DND-41 (cell line): ENCODE measurements at regions not wholly inside any gene's neighbourhood (a gene's known extent, or its start where the extent isn't known, plus 50 kb on each side); places are given as distances from the start of the nearest gene placed in this dataset.

Experiments used
- ATAC-seq: fragments of 200-7000 bp; cut with Tn5 transposase; 3 replicates; pipeline ENCODE4 v1.9.1; 2021; ENCODE audit warnings: low read depth; ENCODE audit not compliant: insufficient read depth
- DNase-seq: peaks from one replicate; pipeline ENCODE4 v3.0.0-alpha.2; 2020
- H2AFZ ChIP-seq: 2 replicates; pipeline ENCODE4 v1.6.0; 2012; ENCODE audit warnings: low read depth, low read length
- H3K27ac ChIP-seq: 2 replicates; pipeline ENCODE4 v1.5.1; 2012; ENCODE audit warnings: low read length, inconsistent platforms
- H3K27me3 ChIP-seq: fragments of 200-600 bp; sonication (generic); 2 replicates; pipeline ENCODE4 v1.6.0; 2012; ENCODE audit warnings: low read length, mild to moderate bottlenecking, inconsistent platforms; ENCODE audit not compliant: insufficient read depth, poor library complexity
- H3K36me3 ChIP-seq: 2 replicates; pipeline ENCODE4 v1.5.1; 2012; ENCODE audit warnings: low read length, inconsistent platforms; ENCODE audit not compliant: insufficient read depth
- H3K4me1 ChIP-seq: 2 replicates; pipeline ENCODE4 v1.5.1; 2012; ENCODE audit warnings: mild to moderate bottlenecking, low read length; ENCODE audit not compliant: insufficient read depth
- H3K4me2 ChIP-seq: 2 replicates; pipeline ENCODE4 v1.6.0; 2012; ENCODE audit warnings: mild to moderate bottlenecking, moderate library complexity, low read length, inconsistent platforms; ENCODE audit not compliant: insufficient read depth
- H3K4me3 ChIP-seq, 2 experiments: fragments of 200-600 bp in 1 of 2; shearing (Covaris generic) in 1 of 2; 2 replicates each; pipeline ENCODE4 v1.5.1; 2012 to 2016; ENCODE audit warnings: inconsistent platforms in 2 of 2, low read length in 2 of 2, mild to moderate bottlenecking in 2 of 2, low read depth in 1 of 2, moderate library complexity in 1 of 2
- H3K79me2 ChIP-seq: 2 replicates; pipeline ENCODE4 v1.6.0; 2012; ENCODE audit warnings: low read length, inconsistent platforms; ENCODE audit not compliant: insufficient read depth
- H3K9ac ChIP-seq: 2 replicates; pipeline ENCODE4 v1.6.0; 2012; ENCODE audit warnings: low read depth, mild to moderate bottlenecking, inconsistent platforms, low read length, moderate library complexity
- H3K9me3 ChIP-seq: 2 replicates; pipeline ENCODE4 v1.5.1; 2012; ENCODE audit warnings: low read length, moderate library complexity, mild to moderate bottlenecking, inconsistent platforms; ENCODE audit not compliant: insufficient read depth, severe bottlenecking
- H4K20me1 ChIP-seq: 2 replicates; pipeline ENCODE4 v1.6.0; 2012; ENCODE audit warnings: low read length; ENCODE audit not compliant: insufficient read depth
- CTCF ChIP-seq: IDR thresholded peaks from 2 replicates; pipeline ENCODE4 v1.5.1; 2012; ENCODE audit warnings: borderline replicate concordance, low read length, moderate library complexity, mild to moderate bottlenecking; ENCODE audit not compliant: poor library complexity, severe bottlenecking; ENCODE audit errors: extremely low read depth
- EZH2 ChIP-seq: IDR thresholded peaks from 3 replicates; pipeline ENCODE4 v1.6.1; 2012; ENCODE audit warnings: borderline replicate concordance, low read depth, mild to moderate bottlenecking, moderate library complexity, low read length, inconsistent platforms; ENCODE audit not compliant: severe bottlenecking

GRCh38 chr6:166802401-166802800 lies 153.9 kb downstream of the RNASET2 start:
- Histone ChIP-seq H3K9me3 (peaks cover 12% of the 10 kb centered on the region), H2AFZ (no peak overlapping the region), H3K27me3 (no peaks in the 10 kb centered on the region), H3K9ac (no peak overlapping the region), H3K36me3 (no peaks in the 10 kb centered on the region), H3K4me1 (no peaks in the 10 kb centered on the region), H3K27ac (no peak overlapping the region), H3K4me3 (no peak overlapping the region), H4K20me1 (no peaks in the 10 kb centered on the region), H3K79me2 (no peaks in the 10 kb centered on the region), H3K4me2 (no peak overlapping the region)
- TF ChIP-seq CTCF (no peak), EZH2 (no peak)
- ATAC-seq: no peak
- no peak for DNase-seq

- H3K79me2 ChIP-seq: no peaks in the 10 kb centered on the region
- H3K4me2 ChIP-seq: no peak overlapping the region
- no peak for TF ChIP-seq EZH2
- TF ChIP-seq CTCF: no peak
- H3K27me3 ChIP-seq: no peaks in the 10 kb centered on the region
- H3K27ac ChIP-seq: no peak overlapping the region
- H3K36me3 ChIP-seq: no peaks in the 10 kb centered on the region
- no peaks in the 10 kb centered on the region for H4K20me1 ChIP-seq
- H3K4me3 ChIP-seq: no peak overlapping the region
- H3K9me3 ChIP-seq: peaks cover 1% of the 10 kb centered on the region
- H3K4me1 ChIP-seq: no peaks in the 10 kb centered on the region
- H2AFZ ChIP-seq: no peak overlapping the region
- H3K9ac ChIP-seq: no peak overlapping the region
- no peak for ATAC-seq
- DNase-seq: no peak
These were observed 156.2 kb downstream of the RNASET2 start for GRCh38 chr6:166800137-166800536.

GRCh38 chr6:166798652-166799051 lies 157.7 kb downstream of the RNASET2 start:
- TF ChIP-seq CTCF (no peak), EZH2 (no peak)
- Histone ChIP-seq H3K79me2 (no peaks in the 10 kb centered on the region), H3K9ac (no peak overlapping the region), H3K4me3 (no peak overlapping the region), H3K9me3 (no peaks in the 10 kb centered on the region), H3K4me2 (no peak overlapping the region), H3K27me3 (no peaks in the 10 kb centered on the region), H2AFZ (no peak overlapping the region), H3K36me3 (no peaks in the 10 kb centered on the region), H3K4me1 (no peaks in the 10 kb centered on the region), H3K27ac (no peak overlapping the region), H4K20me1 (no peaks in the 10 kb centered on the region)
- DNase-seq: no peak
- no peak for ATAC-seq

- no peak overlapping the region for H3K4me2 ChIP-seq
- H2AFZ ChIP-seq: no peak overlapping the region
- ATAC-seq (no peak), DNase-seq (no peak)
- no peaks in the 10 kb centered on the region for H3K27me3 ChIP-seq
- no peaks in the 10 kb centered on the region for H3K79me2 ChIP-seq
- no peak overlapping the region for H3K4me3 ChIP-seq
- no peaks in the 10 kb centered on the region for H3K36me3 ChIP-seq
- H4K20me1 ChIP-seq: no peaks in the 10 kb centered on the region
- H3K4me1 ChIP-seq: no peaks in the 10 kb centered on the region
- no peaks in the 10 kb centered on the region for H3K9me3 ChIP-seq
- no peak overlapping the region for H3K9ac ChIP-seq
- H3K27ac ChIP-seq: no peak overlapping the region
- no peak for TF ChIP-seq EZH2
- TF ChIP-seq CTCF: no peak
These were observed 159.7 kb downstream of the RNASET2 start for GRCh38 chr6:166796610-166797009.
